ENCODE measurements at regions not wholly inside any gene's neighbourhood (a gene's known extent, or its start where the extent isn't known, plus 50 kb on each side); places are given as distances from the start of the nearest gene placed in this dataset.

DNA sequence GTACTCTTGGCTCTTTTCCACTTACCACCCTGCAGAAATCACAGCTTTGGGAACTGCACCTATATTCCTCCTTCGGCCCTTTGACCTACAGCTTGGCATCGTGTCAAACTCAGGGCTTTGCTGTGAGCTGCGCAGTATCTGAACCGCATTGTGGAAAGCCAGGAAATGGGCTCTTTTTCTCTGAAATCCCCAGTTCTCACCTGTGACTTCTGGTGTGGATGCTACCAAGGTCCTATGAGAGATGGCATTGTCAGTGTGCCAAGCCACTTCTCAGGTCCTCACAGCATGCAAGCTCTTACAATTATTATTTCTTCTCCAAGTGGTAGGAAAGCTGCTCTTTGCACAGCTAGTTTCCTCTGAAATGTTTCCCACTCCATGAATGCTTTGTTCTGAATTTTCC is 450.6 kb upstream of the TBL1XR1 start:
- no peak overlapping the region for H3K18ac ChIP-seq (ENCODE audit: extremely low read depth, low read length)
- H3K4ac ChIP-seq (replicated peaks; ENCODE audit: insufficient read length, low read depth, low read length), result no peak overlapping the region
- H3K79me2 ChIP-seq (ENCODE audit: control insufficient read depth in 1 of 2, insufficient read depth in 2 of 2, low read length in 2 of 2), result no peaks in the 10 kb centered on the region
- WGBS, 2 experiments (ENCODE audit: extremely low coverage in 1 of 2, insufficient coverage in 1 of 2, insufficient read length in 1 of 2, insufficient replicate concordance in 2 of 2, low coverage in 1 of 2, low lambda C conversion rate in 2 of 2, missing lambda C conversion rate in 1 of 2), result 89% methylated on average over 4 of the region's 4 CpGs; no CpG with 5 or more reads in 1 of the 2 experiments
- H3K27me3 ChIP-seq (replicated peaks in 1 of 4; ENCODE audit: control insufficient read depth in 3 of 4, extremely low read depth in 1 of 4, insufficient read depth in 3 of 4, low read length in 3 of 4), result peaks cover 0 to 1% (median 0%) of the 10 kb centered on the region in 4 experiments; a peak in 1 of 7 replicates
- no peaks in the 10 kb centered on the region for H3K36me3 ChIP-seq (ENCODE audit: control insufficient read depth in 2 of 4, insufficient read depth in 4 of 4, low read length in 3 of 4)
- H3K27ac ChIP-seq (ENCODE audit: low read depth, low read length), result no peak overlapping the region
- H3K4me2 ChIP-seq (ENCODE audit: insufficient read depth in 1 of 2, low read depth in 2 of 2, low read length in 2 of 2), result no peak overlapping the region
- no peak overlapping the region for H2BK20ac ChIP-seq (ENCODE audit: low read length)
- no peaks in the 10 kb centered on the region for H3K79me1 ChIP-seq (ENCODE audit: low read depth, low read length)
- no peak overlapping the region for H2AK5ac ChIP-seq (ENCODE audit: low read depth, low read length)
- no peaks in the 10 kb centered on the region for H3K23me2 ChIP-seq (ENCODE audit: low read depth, low read length)
- no peak overlapping the region for H3K23ac ChIP-seq (ENCODE audit: insufficient read length)
- H3K9ac ChIP-seq (replicated peaks in 1 of 4; ENCODE audit: extremely low read depth in 1 of 4, low read depth in 3 of 4, low read length in 3 of 4), result no peak overlapping the region
- H3K9me3 ChIP-seq (ENCODE audit: insufficient read depth in 2 of 2, low read depth in 1 of 2, low read length in 1 of 2), result no peaks in the 10 kb centered on the region
- ChIA-PET CTCF (ENCODE audit: partially characterized antibody) (interaction anchor here (1.4 kb wide), 1 partner anchor 8 kb away, joined by 3 read pairs; no protein-coding TSS in a partner anchor), POLR2A (ENCODE audit: partially characterized antibody) (no interaction called here)
- H2BK15ac ChIP-seq (ENCODE audit: low read length), result no peak overlapping the region
- H2AFZ ChIP-seq (ENCODE audit: low read length), result 0 out of 2 replicates have a peak overlapping the region, but pooled peaks have one; percentile 11
- no peak overlapping the region for H2BK12ac ChIP-seq (ENCODE audit: low read depth, low read length)
- H4K20me1 ChIP-seq (replicated peaks in 1 of 2; ENCODE audit: control insufficient read depth in 1 of 2, insufficient read depth in 2 of 2, low read length in 2 of 2), result no peaks in the 10 kb centered on the region
- no peak overlapping the region for H3K56ac ChIP-seq (replicated peaks; ENCODE audit: insufficient read length, low read depth, low read length)
- H4K91ac ChIP-seq (replicated peaks; ENCODE audit: insufficient read length, low read length), result no peak overlapping the region
- no peak overlapping the region for H2BK5ac ChIP-seq (ENCODE audit: low read depth, low read length)
- no peak overlapping the region for H4K5ac ChIP-seq (ENCODE audit: insufficient read length, low read depth, low read length)
- H3K4me3 ChIP-seq (ENCODE audit: extremely low read depth in 1 of 4, insufficient read depth in 2 of 4, low read depth in 3 of 4, low read length in 4 of 4), result no peak overlapping the region
- H3K14ac ChIP-seq (ENCODE audit: insufficient read length), result no peak overlapping the region
- H2BK120ac ChIP-seq (replicated peaks; ENCODE audit: low read depth, low read length), result no peak overlapping the region
- no peak overlapping the region for H4K8ac ChIP-seq (ENCODE audit: extremely low read depth, insufficient read depth, low read length)
- H3K4me1 ChIP-seq (replicated peaks in 1 of 4; ENCODE audit: control insufficient read depth in 3 of 4, insufficient read depth in 4 of 4, low read length in 3 of 4), result no peaks in the 10 kb centered on the region
- no peak for DNase-seq (ENCODE audit: low read depth in 1 of 2, low spot score in 2 of 2)
- FAIRE-seq, result no peak
- TF ChIP-seq EGR1 (IDR thresholded peaks at IDR 0.05; ENCODE audit: borderline replicate concordance, low read depth, low read length) (no peak), TCF12 (IDR thresholded peaks at IDR 0.05; ENCODE audit: low read depth, low read length) (no peak), POU5F1 (IDR thresholded peaks at IDR 0.05; ENCODE audit: low read depth, low read length) (no peak), CBX5 (IDR thresholded peaks at IDR 0.05; ENCODE audit: low read depth, low read length) (no peak), JUN (IDR thresholded peaks at IDR 0.05; ENCODE audit: low read depth, low read length) (no peak), CREB1 (IDR thresholded peaks at IDR 0.05) (no peak), CBX8 (IDR thresholded peaks at IDR 0.05; ENCODE audit: borderline replicate concordance, low read depth, low read length) (no peak), TBP (IDR thresholded peaks at IDR 0.05; ENCODE audit: low read depth, low read length) (no peak)
- TF ChIP-seq, protein P1, sequence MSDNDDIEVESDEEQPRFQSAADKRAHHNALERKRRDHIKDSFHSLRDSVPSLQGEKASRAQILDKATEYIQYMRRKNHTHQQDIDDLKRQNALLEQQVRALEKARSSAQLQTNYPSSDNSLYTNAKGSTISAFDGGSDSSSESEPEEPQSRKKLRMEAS (IDR thresholded peaks at IDR 0.05), result no peak
- TF ChIP-seq, protein P2, sequence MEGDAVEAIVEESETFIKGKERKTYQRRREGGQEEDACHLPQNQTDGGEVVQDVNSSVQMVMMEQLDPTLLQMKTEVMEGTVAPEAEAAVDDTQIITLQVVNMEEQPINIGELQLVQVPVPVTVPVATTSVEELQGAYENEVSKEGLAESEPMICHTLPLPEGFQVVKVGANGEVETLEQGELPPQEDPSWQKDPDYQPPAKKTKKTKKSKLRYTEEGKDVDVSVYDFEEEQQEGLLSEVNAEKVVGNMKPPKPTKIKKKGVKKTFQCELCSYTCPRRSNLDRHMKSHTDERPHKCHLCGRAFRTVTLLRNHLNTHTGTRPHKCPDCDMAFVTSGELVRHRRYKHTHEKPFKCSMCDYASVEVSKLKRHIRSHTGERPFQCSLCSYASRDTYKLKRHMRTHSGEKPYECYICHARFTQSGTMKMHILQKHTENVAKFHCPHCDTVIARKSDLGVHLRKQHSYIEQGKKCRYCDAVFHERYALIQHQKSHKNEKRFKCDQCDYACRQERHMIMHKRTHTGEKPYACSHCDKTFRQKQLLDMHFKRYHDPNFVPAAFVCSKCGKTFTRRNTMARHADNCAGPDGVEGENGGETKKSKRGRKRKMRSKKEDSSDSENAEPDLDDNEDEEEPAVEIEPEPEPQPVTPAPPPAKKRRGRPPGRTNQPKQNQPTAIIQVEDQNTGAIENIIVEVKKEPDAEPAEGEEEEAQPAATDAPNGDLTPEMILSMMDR (IDR thresholded peaks at IDR 0.05; ENCODE audit: control extremely low read depth in 1 of 3, insufficient read depth in 1 of 3, low read depth in 1 of 3, low read length in 3 of 3), result no peak
- TF ChIP-seq, protein P3, sequence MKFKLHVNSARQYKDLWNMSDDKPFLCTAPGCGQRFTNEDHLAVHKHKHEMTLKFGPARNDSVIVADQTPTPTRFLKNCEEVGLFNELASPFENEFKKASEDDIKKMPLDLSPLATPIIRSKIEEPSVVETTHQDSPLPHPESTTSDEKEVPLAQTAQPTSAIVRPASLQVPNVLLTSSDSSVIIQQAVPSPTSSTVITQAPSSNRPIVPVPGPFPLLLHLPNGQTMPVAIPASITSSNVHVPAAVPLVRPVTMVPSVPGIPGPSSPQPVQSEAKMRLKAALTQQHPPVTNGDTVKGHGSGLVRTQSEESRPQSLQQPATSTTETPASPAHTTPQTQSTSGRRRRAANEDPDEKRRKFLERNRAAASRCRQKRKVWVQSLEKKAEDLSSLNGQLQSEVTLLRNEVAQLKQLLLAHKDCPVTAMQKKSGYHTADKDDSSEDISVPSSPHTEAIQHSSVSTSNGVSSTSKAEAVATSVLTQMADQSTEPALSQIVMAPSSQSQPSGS (IDR thresholded peaks at IDR 0.05; ENCODE audit: low read length), result no peak
